ENCODE measurements at regions not wholly inside any gene's neighbourhood (a gene's known extent, or its start where the extent isn't known, plus 50 kb on each side); places are given as distances from the start of the nearest gene placed in this dataset.
A peak's percentile ranks its signal among the peaks of the same experiment; 100 is the strongest.

DNA sequence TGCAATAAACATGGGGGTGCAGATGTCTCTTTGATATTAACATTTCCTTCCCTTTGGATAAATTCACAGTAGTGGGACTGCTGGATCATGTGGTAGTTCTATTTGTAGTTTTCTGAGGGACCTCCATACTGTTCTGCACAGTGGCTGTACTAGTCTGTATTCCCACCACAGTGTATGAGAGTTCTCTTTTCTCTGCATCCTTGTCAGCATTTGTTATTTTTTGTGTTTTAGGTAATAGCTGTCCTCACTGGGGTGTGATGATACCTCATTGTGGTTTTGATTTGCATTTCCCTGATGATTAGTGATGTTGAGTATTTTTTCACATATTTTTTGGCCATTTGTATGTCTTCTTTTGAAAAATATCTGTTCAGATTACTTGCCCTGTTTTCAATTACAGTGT is 562.5 kb downstream of the CSNK1G3 start:
- intact Hi-C loops (cut with DNase I) = no loop called here
- H3K9me3 ChIP-seq = no peaks in the 10 kb centered on the region
- no peak overlapping the region for H3K27ac ChIP-seq
- H3K36me3 ChIP-seq = no peaks in the 10 kb centered on the region
- no peak for DNase-seq
- no peaks in the 10 kb centered on the region for H3K27me3 ChIP-seq
- no peaks in the 10 kb centered on the region for H3K4me1 ChIP-seq
- no peak overlapping the region for H3K4me3 ChIP-seq
- no peak for TF ChIP-seq POLR2A (IDR thresholded peaks at IDR 0.05)
- TF ChIP-seq, protein P1, sequence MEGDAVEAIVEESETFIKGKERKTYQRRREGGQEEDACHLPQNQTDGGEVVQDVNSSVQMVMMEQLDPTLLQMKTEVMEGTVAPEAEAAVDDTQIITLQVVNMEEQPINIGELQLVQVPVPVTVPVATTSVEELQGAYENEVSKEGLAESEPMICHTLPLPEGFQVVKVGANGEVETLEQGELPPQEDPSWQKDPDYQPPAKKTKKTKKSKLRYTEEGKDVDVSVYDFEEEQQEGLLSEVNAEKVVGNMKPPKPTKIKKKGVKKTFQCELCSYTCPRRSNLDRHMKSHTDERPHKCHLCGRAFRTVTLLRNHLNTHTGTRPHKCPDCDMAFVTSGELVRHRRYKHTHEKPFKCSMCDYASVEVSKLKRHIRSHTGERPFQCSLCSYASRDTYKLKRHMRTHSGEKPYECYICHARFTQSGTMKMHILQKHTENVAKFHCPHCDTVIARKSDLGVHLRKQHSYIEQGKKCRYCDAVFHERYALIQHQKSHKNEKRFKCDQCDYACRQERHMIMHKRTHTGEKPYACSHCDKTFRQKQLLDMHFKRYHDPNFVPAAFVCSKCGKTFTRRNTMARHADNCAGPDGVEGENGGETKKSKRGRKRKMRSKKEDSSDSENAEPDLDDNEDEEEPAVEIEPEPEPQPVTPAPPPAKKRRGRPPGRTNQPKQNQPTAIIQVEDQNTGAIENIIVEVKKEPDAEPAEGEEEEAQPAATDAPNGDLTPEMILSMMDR (IDR thresholded peaks at IDR 0.05) = no peak
- no peak for ATAC-seq

DNA sequence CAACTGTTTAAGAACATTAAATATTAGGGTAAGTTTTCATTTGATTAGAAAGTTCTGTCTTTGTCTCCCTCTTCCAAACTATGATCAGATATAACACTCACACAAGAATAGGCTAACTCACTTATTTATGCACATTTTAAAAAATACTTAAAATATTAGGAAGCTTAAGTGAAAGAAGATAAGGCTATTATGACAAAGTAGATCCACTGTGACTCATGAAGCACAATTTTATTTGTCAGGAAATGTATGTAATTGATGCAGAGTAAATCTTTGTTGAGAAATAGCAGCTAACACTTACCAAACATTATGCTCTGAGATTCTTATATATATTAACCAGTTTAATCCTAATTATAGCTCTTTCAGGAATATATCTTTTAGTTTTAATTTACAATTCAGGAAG is 560.6 kb downstream of the CSNK1G3 start:
- Histone ChIP-seq H3K27me3 (no peaks in the 10 kb centered on the region), H3K9me3 (no peaks in the 10 kb centered on the region), H3K36me3 (no peaks in the 10 kb centered on the region), H3K27ac (no peak overlapping the region), H3K4me1 (no peaks in the 10 kb centered on the region), H3K4me3 (no peak overlapping the region)
- intact Hi-C loops (cut with DNase I) = no loop called here
- ATAC-seq (no peak), DNase-seq (no peak)
- TF ChIP-seq, protein P1 (IDR thresholded peaks at IDR 0.05) = no peak
- no peak for TF ChIP-seq POLR2A (IDR thresholded peaks at IDR 0.05)

DNA sequence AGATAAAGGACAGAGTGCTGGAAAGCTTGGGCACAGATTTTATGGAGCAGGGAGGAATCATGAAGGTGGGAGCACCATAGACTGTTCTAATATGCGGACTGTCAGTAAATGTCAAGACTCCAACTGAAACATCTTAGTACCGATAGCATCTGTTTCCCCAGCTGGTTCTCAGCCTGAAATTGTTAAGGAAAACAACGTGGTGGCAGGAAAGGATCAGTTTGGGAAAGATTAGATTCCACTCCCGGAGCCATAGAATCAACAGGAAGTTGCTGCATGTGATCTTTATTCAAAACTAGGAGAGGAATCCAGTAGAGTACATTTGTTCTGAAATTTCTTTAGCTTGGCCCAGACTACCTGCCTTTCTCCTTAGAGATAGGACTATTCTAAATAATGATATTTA is 559.1 kb downstream of the CSNK1G3 start:
- Histone ChIP-seq H3K4me1 (no peaks in the 10 kb centered on the region), H3K4me3 (no peak overlapping the region), H3K27me3 (no peaks in the 10 kb centered on the region), H3K9me3 (no peaks in the 10 kb centered on the region), H3K27ac (no peak overlapping the region), H3K36me3 (no peaks in the 10 kb centered on the region)
- TF ChIP-seq POLR2A (IDR thresholded peaks at IDR 0.05) = no peak
- 39% methylated on average over 4 of the region's 4 CpGs for WGBS (ENCODE audit: insufficient coverage, low coverage, low lambda C conversion rate, missing lambda C conversion rate)
- no peak for DNase-seq
- ATAC-seq = peak; percentile 14 to 50 (median 18)
- intact Hi-C loops (cut with DNase I) = no loop called here

DNA sequence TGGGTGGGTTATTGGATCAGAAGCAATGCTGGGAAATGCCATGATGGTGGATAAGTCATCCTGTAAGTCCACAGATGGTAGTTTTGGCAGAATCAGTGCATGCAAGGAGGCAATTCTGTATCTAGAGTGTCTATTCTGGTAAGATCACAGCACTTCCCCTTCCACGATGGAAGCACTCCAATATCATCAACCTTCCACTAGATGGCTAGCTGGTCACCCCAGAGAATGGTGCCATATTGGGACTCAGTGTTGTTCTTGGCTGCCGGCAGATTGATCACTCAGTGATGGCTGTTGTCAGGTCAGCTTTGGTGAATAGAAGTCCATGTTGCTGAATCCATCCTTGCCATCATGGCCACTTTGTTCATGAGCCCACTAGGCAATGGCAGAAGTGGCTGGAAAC is 553.5 kb downstream of the CSNK1G3 start:
- DNase-seq = no peak
- Histone ChIP-seq H3K4me3 (no peak overlapping the region), H3K4me1 (no peaks in the 10 kb centered on the region), H3K27ac (no peak overlapping the region), H3K36me3 (no peaks in the 10 kb centered on the region), H3K27me3 (no peaks in the 10 kb centered on the region), H3K9me3 (no peaks in the 10 kb centered on the region)
- TF ChIP-seq POLR2A (IDR thresholded peaks at IDR 0.05) = no peak
- TF ChIP-seq, protein P1 (IDR thresholded peaks at IDR 0.05) = no peak
- ATAC-seq = no peak
- WGBS (ENCODE audit: insufficient coverage, low coverage, low lambda C conversion rate, missing lambda C conversion rate) = 100% methylated on average over 1 of the region's 2 CpGs
- intact Hi-C loops (cut with DNase I) = no loop called here

DNA sequence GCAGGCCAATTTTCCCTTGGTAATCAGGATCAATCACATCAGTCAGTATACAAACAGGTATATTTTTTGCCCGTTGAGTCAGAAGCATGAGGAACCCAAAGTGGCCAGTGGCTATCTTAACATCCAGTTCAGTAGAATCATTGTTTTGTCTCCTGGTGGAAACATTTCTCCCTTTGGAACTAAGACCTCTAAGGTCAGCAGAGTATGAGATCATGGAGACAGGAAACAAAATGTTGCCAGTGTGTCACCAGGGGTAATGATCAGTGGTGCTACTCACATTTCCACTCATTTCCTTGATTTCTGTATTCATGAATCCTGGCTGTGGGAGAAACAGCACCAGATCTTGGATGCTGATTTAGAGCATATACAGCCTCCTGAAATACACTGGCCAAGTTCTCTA is 553.0 kb downstream of the CSNK1G3 start:
- no peak overlapping the region for H3K4me3 ChIP-seq
- ATAC-seq (no peak), DNase-seq (no peak)
- no peaks in the 10 kb centered on the region for H3K27me3 ChIP-seq
- no peak overlapping the region for H3K27ac ChIP-seq
- no peak for TF ChIP-seq POLR2A (IDR thresholded peaks at IDR 0.05)
- TF ChIP-seq, protein P1 (IDR thresholded peaks at IDR 0.05) = no peak
- no peaks in the 10 kb centered on the region for H3K4me1 ChIP-seq
- H3K9me3 ChIP-seq = no peaks in the 10 kb centered on the region
- intact Hi-C loops (cut with DNase I) = no loop called here
- WGBS (ENCODE audit: insufficient coverage, low coverage, low lambda C conversion rate, missing lambda C conversion rate) = 33% methylated on average over 1 of the region's 1 CpG
- no peaks in the 10 kb centered on the region for H3K36me3 ChIP-seq

Data from right lobe of liver (tissue), 6 donors.